Calu3 (cell line): ENCODE measurements at regions not wholly inside any gene's neighbourhood (a gene's known extent, or its start where the extent isn't known, plus 50 kb on each side); places are given as distances from the start of the nearest gene placed in this dataset.

ENCODE experiments used
- BruUV-seq: library from RNA; stranded (reverse); fragments of 400-500 nt; replicated peaks from 2 replicates; lab custom pipeline; 2021; lab: Mats Ljungman, UMichigan
- CTCF ChIA-PET: fragments of 300-600 bp; sonication (Branson Sonifier 250); formaldehyde crosslinking; loops from one replicate; lab custom pipeline; 2022; ENCODE audit warnings: antibody characterized with exemption; lab: Charles Lee
- DNase-seq: peaks from one replicate; pipeline ENCODE4 v3.0.0; 2022
- H3K27ac Mint-ChIP-seq: one replicate; pipeline ENCODE4 v1.8.0; 2022; ENCODE audit warnings: mixed read lengths; ENCODE audit not compliant: unreplicated experiment
- H3K27me3 Mint-ChIP-seq: one replicate; pipeline ENCODE4 v1.8.0; 2022; ENCODE audit warnings: mixed read lengths; ENCODE audit not compliant: unreplicated experiment
- H3K36me3 Mint-ChIP-seq: one replicate; pipeline ENCODE4 v1.8.0; 2022; ENCODE audit warnings: mild to moderate bottlenecking, moderate library complexity, mixed read lengths; ENCODE audit not compliant: insufficient read depth, unreplicated experiment
- H3K4me1 Mint-ChIP-seq: one replicate; pipeline ENCODE4 v1.8.0; 2022; ENCODE audit warnings: mild to moderate bottlenecking, low read depth, mixed read lengths; ENCODE audit not compliant: unreplicated experiment
- H3K4me3 Mint-ChIP-seq: one replicate; pipeline ENCODE4 v1.8.0; 2022; ENCODE audit warnings: mild to moderate bottlenecking, low read depth, moderate library complexity, mixed read lengths; ENCODE audit not compliant: unreplicated experiment
- H3K9me3 Mint-ChIP-seq: one replicate; pipeline ENCODE4 v1.8.0; 2022; ENCODE audit warnings: low read depth, mixed read lengths; ENCODE audit not compliant: unreplicated experiment
- CTCF ChIP-seq: fragments of 200-600 bp; IDR thresholded peaks from one replicate; pipeline ENCODE4 v1.8.0; 2022; ENCODE audit warnings: antibody characterized with exemption; ENCODE audit not compliant: unreplicated experiment
- intact Hi-C: fragments of 100-400 bp; cut with micrococcal nuclease; formaldehyde crosslinking; loops from one replicate; pipeline ENCODE4 v1.10.0; 2022; ENCODE audit not compliant: unreplicated experiment

DNA sequence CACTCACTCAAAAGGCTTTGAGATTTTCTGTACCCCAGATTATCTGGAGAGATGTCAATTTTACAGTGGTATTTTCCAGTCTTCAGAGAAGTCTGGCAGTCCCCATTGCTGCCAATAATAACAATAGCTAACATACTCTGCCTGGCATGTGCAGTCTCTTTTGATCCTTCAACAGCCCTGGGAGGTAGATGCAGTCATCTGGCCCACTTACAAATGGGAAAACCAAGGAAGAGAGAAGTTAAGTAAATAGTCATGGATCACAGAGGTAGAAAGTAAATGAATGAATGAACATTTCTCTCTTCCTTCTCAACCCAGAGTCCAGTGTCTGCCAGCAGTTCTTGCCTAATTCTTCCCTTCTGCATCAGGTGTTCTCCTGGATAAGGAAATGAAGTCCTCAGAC, 113.0 kb upstream of the EDNRA start:
- TF ChIP-seq CTCF: no peak
- no peak overlapping the region for H3K4me3 Mint-ChIP-seq
- no peaks in the 10 kb centered on the region for H3K27me3 Mint-ChIP-seq
- intact Hi-C loops: no loop called here
- H3K27ac Mint-ChIP-seq: no peak overlapping the region
- BruUV-seq: no TSS peak
- no peak for DNase-seq
- peaks cover 71% of the 10 kb centered on the region for H3K4me1 Mint-ChIP-seq
- CTCF ChIA-PET: no interaction called here
- peaks cover 2% of the 10 kb centered on the region for H3K9me3 Mint-ChIP-seq
- H3K36me3 Mint-ChIP-seq: peaks cover 11% of the 10 kb centered on the region

DNA sequence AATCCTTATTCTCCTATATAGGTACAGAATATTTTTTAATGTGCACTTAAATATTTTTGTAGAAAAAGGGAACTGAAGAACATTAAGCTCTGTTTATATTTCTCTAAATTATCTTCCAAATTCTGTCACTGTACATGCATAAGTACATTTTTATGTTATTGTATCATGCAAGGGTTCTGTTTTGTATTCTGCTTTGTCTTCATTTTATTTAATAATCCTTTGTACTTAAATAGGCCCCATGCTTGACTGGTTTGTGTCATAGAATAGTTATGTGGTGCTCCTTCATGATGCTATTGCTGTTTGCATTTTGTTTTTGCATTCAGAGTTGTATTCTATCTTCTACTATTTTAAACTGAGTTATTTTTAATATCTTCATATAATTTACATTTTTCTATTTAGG, 111.9 kb upstream of the EDNRA start:
- CTCF ChIA-PET: no interaction called here
- Mint-ChIP-seq H3K4me3 (no peak overlapping the region), H3K36me3 (peaks cover 6% of the 10 kb centered on the region), H3K9me3 (peaks cover 2% of the 10 kb centered on the region), H3K27me3 (no peaks in the 10 kb centered on the region), H3K27ac (no peak overlapping the region), H3K4me1 (peaks cover 60% of the 10 kb centered on the region)
- no peak for TF ChIP-seq CTCF
- DNase-seq: no peak
- BruUV-seq: no TSS peak
- intact Hi-C loops: no loop called here

DNA sequence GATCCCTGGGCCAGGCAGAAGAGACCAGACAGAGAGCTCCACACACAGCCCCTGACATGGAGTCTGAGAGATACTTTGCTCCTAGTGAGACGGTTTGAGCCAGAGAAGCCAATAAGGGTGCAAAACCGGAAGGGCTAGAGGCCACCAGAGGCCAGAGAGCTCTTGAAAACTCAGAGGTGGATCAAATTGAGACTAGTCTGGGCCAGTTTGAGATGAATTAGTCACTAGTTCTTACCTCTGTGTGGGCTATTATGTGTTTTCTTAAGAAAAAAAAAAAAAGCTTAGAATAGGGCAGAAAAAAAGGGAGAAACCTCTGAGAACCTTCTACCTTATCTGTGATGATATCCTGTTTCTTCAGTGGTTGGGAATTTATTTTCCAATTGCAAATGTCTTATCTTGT, 110.4 kb upstream of the EDNRA start:
- H3K36me3 Mint-ChIP-seq: peaks cover 6% of the 10 kb centered on the region
- no peaks in the 10 kb centered on the region for H3K27me3 Mint-ChIP-seq
- CTCF ChIA-PET: interaction anchor here (0.7 to 1.7 kb wide), 2 partner anchors 9 to 32 kb away, joined by 3 to 6 read pairs; no protein-coding TSS in a partner anchor
- no TSS peak for BruUV-seq
- no peak for TF ChIP-seq CTCF
- no peak for DNase-seq
- intact Hi-C loops: loop anchor here (10.0 kb wide), 1 partner anchor 214 kb away; no protein-coding TSS in a partner anchor
- H3K9me3 Mint-ChIP-seq: no peaks in the 10 kb centered on the region
- H3K4me1 Mint-ChIP-seq: peaks cover 50% of the 10 kb centered on the region
- H3K4me3 Mint-ChIP-seq: no peak overlapping the region
- H3K27ac Mint-ChIP-seq: peak overlapping the region; percentile 93

DNA sequence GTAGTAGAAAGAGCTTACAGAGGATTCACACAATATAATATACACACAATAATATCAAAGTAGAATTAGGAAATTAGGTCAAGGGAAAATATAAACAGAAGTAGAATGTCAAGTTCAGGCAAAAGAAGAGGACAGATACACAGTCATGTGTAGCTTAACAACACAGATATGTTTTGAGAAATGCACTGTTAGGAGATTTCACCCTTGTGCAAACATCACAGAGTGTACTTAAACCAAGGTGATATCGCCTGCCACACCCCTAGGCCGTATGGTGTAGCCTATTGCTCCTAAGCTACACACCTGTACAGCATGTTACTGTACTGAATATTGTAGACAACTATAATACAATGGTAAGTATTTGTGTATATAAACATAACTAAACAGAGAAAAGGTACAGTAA, 110.0 kb upstream of the EDNRA start:
- TF ChIP-seq CTCF: no peak
- no TSS peak for BruUV-seq
- CTCF ChIA-PET: interaction anchor here (0.7 to 1.7 kb wide), 2 partner anchors 9 to 31 kb away, joined by 3 to 6 read pairs; no protein-coding TSS in a partner anchor

More for the DNA sequence above, 110.0 kb upstream of the EDNRA start:
- Mint-ChIP-seq H3K27me3 (no peaks in the 10 kb centered on the region), H3K4me3 (no peak overlapping the region), H3K27ac (peak overlapping the region; percentile 93), H3K4me1 (peaks cover 46% of the 10 kb centered on the region), H3K36me3 (peaks cover 6% of the 10 kb centered on the region), H3K9me3 (no peaks in the 10 kb centered on the region)
- intact Hi-C loops: loop anchor here (10.0 kb wide), 1 partner anchor 214 kb away; no protein-coding TSS in a partner anchor
- DNase-seq: no peak
